Sigmoid colon (tissue), 4 donors: ENCODE measurements at regions not wholly inside any gene's neighbourhood (a gene's known extent, or its start where the extent isn't known, plus 50 kb on each side); places are given as distances from the start of the nearest gene placed in this dataset.

Experiments used
- CTCF ChIP-seq, 4 experiments: fragments of 450-650 bp in 3 of 4; fragments of 200-600 bp in 1 of 4; IDR thresholded peaks; one replicate each; pipeline ENCODE4 v1.5.1; 2016 to 2019; ENCODE audit warnings: antibody characterized with exemption in 4 of 4, mild to moderate bottlenecking in 3 of 4, moderate library complexity in 2 of 4
- POLR2A ChIP-seq, 2 donors: fragments of 450-650 bp; IDR thresholded peaks; one replicate each; pipeline ENCODE4 v1.6.1; 2016; ENCODE audit warnings: antibody characterized with exemption in 2 of 2, mild to moderate bottlenecking in 2 of 2, moderate library complexity in 2 of 2
- POLR2AphosphoS5 ChIP-seq, 4 donors: sonication (generic); formaldehyde crosslinking; IDR thresholded peaks; one replicate each; pipeline ENCODE4 v1.6.1; 2017; ENCODE audit warnings: antibody characterized with exemption in 4 of 4

- TF ChIP-seq CTCF (IDR thresholded peaks at IDR 0.05) (no peak), POLR2A (IDR thresholded peaks at IDR 0.05) (no peak), POLR2AphosphoS5 (IDR thresholded peaks at IDR 0.05) (no peak)
Observed at GRCh38 chr11:112514011-112514740, 253.5 kb upstream of the PLET1 start.
